ENCODE measurements at regions not wholly inside any gene's neighbourhood (a gene's known extent, or its start where the extent isn't known, plus 50 kb on each side); places are given as distances from the start of the nearest gene placed in this dataset.
A peak's percentile ranks its signal among the peaks of the same experiment; 100 is the strongest.

- peak; percentile 94 for TF ChIP-seq CTCF (IDR thresholded peaks at IDR 0.05; ENCODE audit: insufficient read depth, low read length, poor library complexity, severe bottlenecking)
- no peaks in the 10 kb centered on the region for H3K36me3 ChIP-seq (ENCODE audit: control insufficient read depth, insufficient read depth, low read length)
- H3K4me3 ChIP-seq (ENCODE audit: low read depth, low read length), result no peak overlapping the region
- peak; percentile 26 for DNase-seq (ENCODE audit: low read depth)
- no peaks in the 10 kb centered on the region for H3K27me3 ChIP-seq (ENCODE audit: control insufficient read depth, insufficient read depth, low read length)
Observed at GRCh38 chr3:71875461-71875947, 90.6 kb upstream of the PROK2 start.

DNA sequence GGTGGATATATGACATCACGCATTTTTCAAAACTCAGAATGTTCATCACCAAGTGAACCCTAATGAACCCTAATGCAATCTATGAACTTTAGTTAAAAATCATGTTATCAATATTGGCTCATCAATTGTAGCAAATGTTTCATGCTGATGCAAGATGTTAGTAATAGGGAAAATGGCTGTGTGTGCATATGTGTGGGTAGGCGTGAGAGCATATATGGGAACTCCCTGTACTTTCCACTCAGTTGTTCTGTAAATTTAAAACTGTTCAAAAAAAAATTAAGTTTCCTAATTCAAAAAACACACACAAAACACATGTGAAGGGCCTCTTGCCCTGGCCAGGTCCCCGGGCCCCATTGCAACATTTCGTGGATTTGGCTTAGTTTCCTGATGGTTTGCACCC lies 89.7 kb upstream of the PROK2 start:
- Histone ChIP-seq H3K4me3 (ENCODE audit: low read depth, low read length) (no peak overlapping the region), H3K27me3 (ENCODE audit: control insufficient read depth, insufficient read depth, low read length) (no peaks in the 10 kb centered on the region), H3K36me3 (ENCODE audit: control insufficient read depth, insufficient read depth, low read length) (no peaks in the 10 kb centered on the region)
- no peak for DNase-seq (ENCODE audit: low read depth)
- TF ChIP-seq CTCF (IDR thresholded peaks at IDR 0.05; ENCODE audit: insufficient read depth, low read length, poor library complexity, severe bottlenecking), result no peak

DNA sequence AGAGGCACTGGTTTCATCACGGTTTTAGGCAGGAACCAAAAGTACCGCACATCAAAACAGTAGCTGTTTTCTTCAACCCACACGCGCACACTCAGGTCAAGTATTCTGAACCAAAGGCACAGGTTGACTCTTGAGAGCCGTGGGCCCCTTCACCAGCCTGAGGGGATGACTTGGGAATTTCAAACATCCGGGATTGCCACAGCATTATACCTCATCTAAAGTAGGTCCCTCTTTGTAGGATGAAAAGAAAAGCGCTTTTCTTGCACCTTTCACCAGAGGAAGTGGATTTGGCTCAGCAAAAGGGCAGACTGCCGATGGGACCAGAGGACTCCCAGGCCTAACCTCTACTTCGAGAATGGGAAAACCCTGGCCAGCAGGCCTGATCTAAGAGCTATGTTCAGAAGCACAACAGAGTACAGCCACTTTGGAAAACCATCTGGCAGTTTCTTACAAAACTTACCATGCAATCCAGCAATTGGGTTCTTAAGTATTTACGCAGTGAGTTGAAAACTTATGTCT lies 88.2 kb upstream of the PROK2 start:
- Histone ChIP-seq H3K36me3 (ENCODE audit: control insufficient read depth, insufficient read depth, low read length) (no peaks in the 10 kb centered on the region), H3K4me3 (ENCODE audit: low read depth, low read length) (no peak overlapping the region), H3K27me3 (ENCODE audit: control insufficient read depth, insufficient read depth, low read length) (no peaks in the 10 kb centered on the region)
- no peak for DNase-seq (ENCODE audit: low read depth)
- no peak for TF ChIP-seq CTCF (IDR thresholded peaks at IDR 0.05; ENCODE audit: insufficient read depth, low read length, poor library complexity, severe bottlenecking)

GRCh38 chr3:71872256-71872655 lies 87.3 kb upstream of the PROK2 start:
- TF ChIP-seq CTCF (IDR thresholded peaks at IDR 0.05; ENCODE audit: insufficient read depth, low read length, poor library complexity, severe bottlenecking), result no peak
- H3K27me3 ChIP-seq (ENCODE audit: control insufficient read depth, insufficient read depth, low read length), result no peaks in the 10 kb centered on the region

DNA sequence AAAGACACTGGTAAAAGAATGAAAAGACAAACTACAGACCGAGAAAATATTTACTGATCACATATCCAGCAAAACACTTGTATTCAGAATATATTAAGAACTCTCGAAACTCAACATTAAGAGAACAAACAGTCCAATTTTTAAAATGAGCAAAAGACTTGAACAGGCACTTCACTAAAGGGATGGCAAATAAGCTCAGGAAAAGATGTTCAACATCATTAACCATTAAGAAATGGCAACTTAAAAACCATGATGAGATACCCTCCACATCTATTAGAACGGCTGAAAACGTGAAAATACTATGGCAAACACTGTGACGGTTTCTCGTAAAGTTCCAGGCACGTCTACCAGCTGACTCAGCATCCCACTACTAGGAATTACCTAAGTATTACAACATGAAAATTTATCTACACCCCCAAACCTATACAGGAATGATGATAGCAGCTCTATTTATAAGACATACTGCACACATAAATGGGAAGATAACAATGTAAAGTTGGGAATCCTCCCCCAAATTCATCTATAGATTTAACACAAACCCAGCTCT lies 86.1 kb upstream of the PROK2 start:
- TF ChIP-seq CTCF (IDR thresholded peaks at IDR 0.05; ENCODE audit: insufficient read depth, low read length, poor library complexity, severe bottlenecking), result no peak
- Histone ChIP-seq H3K27me3 (ENCODE audit: control insufficient read depth, insufficient read depth, low read length) (no peaks in the 10 kb centered on the region), H3K4me3 (ENCODE audit: low read depth, low read length) (no peak overlapping the region)

More at GRCh38 chr3:71872256-71872655, 87.3 kb upstream of the PROK2 start:
- no peak for DNase-seq (ENCODE audit: low read depth)
- Histone ChIP-seq H3K36me3 (ENCODE audit: control insufficient read depth, insufficient read depth, low read length) (no peaks in the 10 kb centered on the region), H3K4me3 (ENCODE audit: low read depth, low read length) (no peak overlapping the region)

GRCh38 chr3:71868876-71869275 lies 83.9 kb upstream of the PROK2 start:
- Histone ChIP-seq H3K27me3 (ENCODE audit: control insufficient read depth, insufficient read depth, low read length) (no peaks in the 10 kb centered on the region), H3K4me3 (ENCODE audit: low read depth, low read length) (no peak overlapping the region), H3K36me3 (ENCODE audit: control insufficient read depth, insufficient read depth, low read length) (no peaks in the 10 kb centered on the region)
- no peak for TF ChIP-seq CTCF (IDR thresholded peaks at IDR 0.05; ENCODE audit: insufficient read depth, low read length, poor library complexity, severe bottlenecking)
- no peak for DNase-seq (ENCODE audit: low read depth)

More for the DNA sequence above, 86.1 kb upstream of the PROK2 start:
- H3K36me3 ChIP-seq (ENCODE audit: control insufficient read depth, insufficient read depth, low read length), result no peaks in the 10 kb centered on the region
- DNase-seq (ENCODE audit: low read depth), result no peak

Measured in kidney epithelial cell (primary cell).